GM12872 (cell line): ENCODE measurements at regions not wholly inside any gene's neighbourhood (a gene's known extent, or its start where the extent isn't known, plus 50 kb on each side); places are given as distances from the start of the nearest gene placed in this dataset.

Experiments
- TF ChIP-seq, protein P1 (sequence below): IDR thresholded peaks from 3 replicates; pipeline ENCODE4 v1.5.1; 2011; ENCODE audit warnings: low read depth, mild to moderate bottlenecking, low read length, moderate library complexity; ENCODE audit not compliant: insufficient read depth

DNA sequence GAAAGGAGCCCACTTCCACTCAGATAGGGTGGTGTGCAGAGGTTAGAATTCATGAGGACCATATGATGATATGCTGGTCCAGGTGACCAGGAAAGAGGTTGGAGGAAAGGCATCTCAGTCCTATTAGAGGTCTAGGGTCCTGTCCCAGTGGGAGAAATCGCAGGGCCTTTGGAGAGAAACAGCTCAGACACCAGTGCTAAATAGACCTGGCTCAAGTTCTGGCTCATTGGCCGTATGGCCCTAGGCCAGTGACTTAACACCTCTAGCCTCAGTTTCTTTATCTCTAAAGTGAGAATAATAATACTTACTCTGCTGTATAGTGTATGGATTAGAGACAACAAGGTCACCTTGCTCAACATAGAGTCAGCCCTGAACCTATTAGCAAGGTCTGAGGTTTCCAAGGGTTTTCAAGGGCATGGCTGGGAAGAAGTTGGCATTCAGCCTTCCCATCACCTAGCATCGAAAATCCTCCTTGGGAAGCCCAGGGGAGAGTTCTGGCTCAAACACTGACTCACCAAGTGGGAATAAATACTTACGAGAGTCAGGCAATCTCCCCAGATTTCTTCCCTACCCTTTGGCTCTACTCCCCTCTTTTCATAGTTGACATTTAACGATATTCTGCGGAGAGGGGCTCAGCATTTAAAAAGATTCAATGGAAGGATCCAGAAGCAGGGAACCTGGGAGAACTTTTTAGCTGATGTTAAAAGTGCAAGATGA lies 473.1 kb upstream of the PODXL start:
- TF ChIP-seq, protein P1, sequence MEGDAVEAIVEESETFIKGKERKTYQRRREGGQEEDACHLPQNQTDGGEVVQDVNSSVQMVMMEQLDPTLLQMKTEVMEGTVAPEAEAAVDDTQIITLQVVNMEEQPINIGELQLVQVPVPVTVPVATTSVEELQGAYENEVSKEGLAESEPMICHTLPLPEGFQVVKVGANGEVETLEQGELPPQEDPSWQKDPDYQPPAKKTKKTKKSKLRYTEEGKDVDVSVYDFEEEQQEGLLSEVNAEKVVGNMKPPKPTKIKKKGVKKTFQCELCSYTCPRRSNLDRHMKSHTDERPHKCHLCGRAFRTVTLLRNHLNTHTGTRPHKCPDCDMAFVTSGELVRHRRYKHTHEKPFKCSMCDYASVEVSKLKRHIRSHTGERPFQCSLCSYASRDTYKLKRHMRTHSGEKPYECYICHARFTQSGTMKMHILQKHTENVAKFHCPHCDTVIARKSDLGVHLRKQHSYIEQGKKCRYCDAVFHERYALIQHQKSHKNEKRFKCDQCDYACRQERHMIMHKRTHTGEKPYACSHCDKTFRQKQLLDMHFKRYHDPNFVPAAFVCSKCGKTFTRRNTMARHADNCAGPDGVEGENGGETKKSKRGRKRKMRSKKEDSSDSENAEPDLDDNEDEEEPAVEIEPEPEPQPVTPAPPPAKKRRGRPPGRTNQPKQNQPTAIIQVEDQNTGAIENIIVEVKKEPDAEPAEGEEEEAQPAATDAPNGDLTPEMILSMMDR, result no peak

DNA sequence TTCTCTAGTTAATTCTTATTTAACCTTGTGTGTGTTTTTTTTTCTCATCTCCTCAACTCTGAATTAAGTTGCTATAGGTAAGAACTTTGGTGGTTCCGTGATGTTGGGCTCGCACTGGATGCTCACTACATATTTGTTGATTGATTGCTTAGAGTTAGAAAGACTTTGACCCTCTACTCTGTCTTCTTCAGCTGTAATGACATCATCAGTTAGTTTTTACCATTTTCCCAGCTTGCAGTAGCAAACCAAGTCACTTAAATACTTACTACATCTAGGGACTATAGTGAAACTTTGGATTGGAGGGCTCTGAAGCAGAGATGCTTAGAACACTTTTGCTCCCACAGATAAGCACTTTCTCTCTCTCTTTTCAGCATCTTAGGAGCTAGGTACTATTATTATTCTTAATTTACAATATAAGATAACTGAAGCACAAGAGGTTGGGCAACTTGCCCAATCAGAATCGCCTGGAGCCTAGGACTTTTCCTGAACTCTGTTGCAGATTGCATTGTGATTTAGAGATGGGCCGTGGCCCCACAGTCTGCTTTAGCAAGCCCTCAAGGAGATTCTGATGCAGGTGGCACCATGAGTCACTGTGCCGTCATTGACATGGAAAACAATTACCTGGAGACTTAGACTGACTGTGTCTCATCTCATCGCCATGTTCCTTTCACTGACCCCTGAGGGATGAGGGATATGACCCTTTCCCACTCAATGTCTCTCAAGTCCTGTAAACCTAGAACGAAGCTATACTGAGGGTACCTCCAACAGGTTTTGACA lies 471.9 kb upstream of the PODXL start:
- TF ChIP-seq, protein P1, result no peak

GRCh38 chr7:132024290-132024689 lies 467.9 kb upstream of the PODXL start:
- TF ChIP-seq, protein P1, result no peak

GRCh38 chr7:132023466-132023865 lies 467.0 kb upstream of the PODXL start:
- TF ChIP-seq, protein P1, result no peak

DNA sequence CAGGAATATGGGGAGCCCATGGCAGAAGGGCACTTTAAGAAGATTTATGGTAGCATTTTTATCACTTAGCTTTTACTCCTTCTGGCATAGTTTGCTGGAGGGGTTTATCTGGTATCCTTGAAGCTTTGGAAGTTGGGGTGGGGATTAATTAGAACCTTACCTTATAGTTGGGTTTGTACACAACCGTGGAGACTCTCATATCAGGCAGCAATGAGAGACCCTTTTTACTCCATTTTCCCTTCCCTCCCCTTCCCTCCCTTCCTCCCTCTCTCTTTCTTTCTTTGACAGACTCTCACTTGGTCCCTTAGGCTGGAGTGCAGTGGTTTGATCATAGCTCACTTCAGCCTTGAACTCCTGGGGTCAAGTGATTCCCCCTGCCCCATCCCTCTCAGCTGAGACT lies 465.8 kb upstream of the PODXL start:
- TF ChIP-seq, protein P1, result no peak

DNA sequence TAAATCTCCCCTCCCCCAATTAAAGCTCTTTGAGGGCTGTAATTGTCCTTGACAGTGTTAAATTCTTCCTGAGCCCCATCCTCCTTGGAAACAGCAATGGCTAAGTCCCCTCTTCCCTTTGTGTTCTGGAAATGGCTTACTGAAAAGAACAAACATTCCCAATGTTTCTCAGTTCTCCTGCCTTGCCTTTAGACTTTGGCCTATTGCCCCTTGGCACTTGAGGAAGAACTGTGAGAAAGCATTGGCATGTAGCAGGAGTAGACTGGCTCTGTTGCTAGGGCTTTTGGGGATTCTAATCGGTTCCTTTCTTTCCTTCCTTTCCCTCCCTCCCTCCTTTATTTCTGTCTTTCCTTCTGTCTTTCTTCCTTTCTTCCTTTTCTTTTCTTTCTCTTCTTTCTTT lies 463.3 kb upstream of the PODXL start:
- TF ChIP-seq, protein P1, result no peak

DNA sequence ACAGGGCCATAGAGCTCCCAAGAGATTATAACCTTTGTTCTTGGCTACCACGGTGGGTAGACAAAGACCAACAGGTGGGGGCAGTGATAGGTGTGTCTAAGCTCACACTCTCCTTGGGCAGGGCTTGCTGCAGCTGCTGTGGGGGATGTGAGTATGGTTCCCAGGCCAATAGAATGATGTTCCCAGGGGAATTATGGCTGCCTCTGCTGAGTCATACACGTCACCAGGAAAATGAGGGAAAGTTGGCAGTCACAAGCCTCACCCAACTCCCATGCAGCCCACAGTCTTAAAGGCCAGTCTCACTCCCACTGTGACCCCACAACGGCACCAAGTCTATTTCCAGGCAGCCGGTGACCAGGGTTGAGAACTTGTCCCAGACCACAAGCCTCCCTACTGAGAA lies 453.4 kb upstream of the PODXL start:
- TF ChIP-seq, protein P1, result no peak
